ENCODE measurements at regions not wholly inside any gene's neighbourhood (a gene's known extent, or its start where the extent isn't known, plus 50 kb on each side); places are given as distances from the start of the nearest gene placed in this dataset.

GRCh38 chr1:222084048-222084447, 342.2 kb upstream of the DUSP10 start:
- TF ChIP-seq REST (IDR thresholded peaks at IDR 0.05; ENCODE audit: borderline replicate concordance) (no peak), SMC3 (conservative IDR thresholded peaks at IDR 0.05; ENCODE audit: poor library complexity) (no peak), RAD21 (conservative IDR thresholded peaks at IDR 0.05) (no peak), CTCF (IDR thresholded peaks at IDR 0.05; ENCODE audit: poor library complexity, severe bottlenecking) (no peak), TAF1 (IDR thresholded peaks at IDR 0.05; ENCODE audit: low read depth) (no peak), POLR2AphosphoS5 (IDR thresholded peaks at IDR 0.05) (no peak), EZH2 (IDR thresholded peaks at IDR 0.05; ENCODE audit: borderline replicate concordance, insufficient read depth, low read length, poor library complexity, severe bottlenecking) (no peak), MXI1 (conservative IDR thresholded peaks at IDR 0.05; ENCODE audit: poor library complexity, severe bottlenecking) (no peak)

GRCh38 chr1:222081859-222082258, 340.0 kb upstream of the DUSP10 start:
- no peaks in the 10 kb centered on the region for H3K27me3 ChIP-seq (ENCODE audit: insufficient read depth, low read depth, low read length)
- no peak for TF ChIP-seq REST (IDR thresholded peaks at IDR 0.05; ENCODE audit: borderline replicate concordance)
- no peak for TF ChIP-seq POLR2AphosphoS5 (IDR thresholded peaks at IDR 0.05)
- no peak for TF ChIP-seq RAD21 (conservative IDR thresholded peaks at IDR 0.05)
- TF ChIP-seq CTCF (IDR thresholded peaks at IDR 0.05; ENCODE audit: poor library complexity, severe bottlenecking), result no peak
- no peak for TF ChIP-seq TAF1 (IDR thresholded peaks at IDR 0.05; ENCODE audit: low read depth)
- no peak for TF ChIP-seq EP300 (conservative IDR thresholded peaks at IDR 0.05; ENCODE audit: poor library complexity, severe bottlenecking)
- no peak for TF ChIP-seq SMC3 (conservative IDR thresholded peaks at IDR 0.05; ENCODE audit: poor library complexity)
- no peak for TF ChIP-seq EZH2 (IDR thresholded peaks at IDR 0.05; ENCODE audit: borderline replicate concordance, insufficient read depth, low read length, poor library complexity, severe bottlenecking)
- no peaks in the 10 kb centered on the region for H4K20me1 ChIP-seq (ENCODE audit: insufficient read depth)
- H3K27ac ChIP-seq (ENCODE audit: low read length), result no peak overlapping the region
- H2AFZ ChIP-seq (ENCODE audit: low read depth, low read length), result no peak overlapping the region
- no peaks in the 10 kb centered on the region for H3K9me2 ChIP-seq (ENCODE audit: insufficient read depth, low read length)
- H3K9ac ChIP-seq (ENCODE audit: low read length), result no peak overlapping the region
- no peaks in the 10 kb centered on the region for H3K36me3 ChIP-seq (ENCODE audit: insufficient read depth, low read length)
- no peaks in the 10 kb centered on the region for H3F3A ChIP-seq (ENCODE audit: insufficient read depth, low read length, poor library complexity, severe bottlenecking)
- no peak overlapping the region for H3K4me3 ChIP-seq (ENCODE audit: low read length)
- no peaks in the 10 kb centered on the region for H3K79me2 ChIP-seq (replicated peaks; ENCODE audit: insufficient read depth, low read length)
- no peaks in the 10 kb centered on the region for H3K9me3 ChIP-seq (ENCODE audit: low read length)
- no peak overlapping the region for H3K4me2 ChIP-seq (ENCODE audit: low read length)

More at GRCh38 chr1:222084048-222084447, 342.2 kb upstream of the DUSP10 start:
- Histone ChIP-seq H3K9me2 (ENCODE audit: insufficient read depth, low read length) (no peaks in the 10 kb centered on the region), H3K9ac (ENCODE audit: low read length) (no peak overlapping the region), H2AFZ (ENCODE audit: low read depth, low read length) (no peak overlapping the region), H4K20me1 (ENCODE audit: insufficient read depth) (no peaks in the 10 kb centered on the region), H3F3A (ENCODE audit: insufficient read depth, low read length, poor library complexity, severe bottlenecking) (no peaks in the 10 kb centered on the region), H3K4me2 (ENCODE audit: low read length) (no peak overlapping the region), H3K79me2 (replicated peaks; ENCODE audit: insufficient read depth, low read length) (no peaks in the 10 kb centered on the region), H3K27me3 (ENCODE audit: insufficient read depth, low read depth, low read length) (no peaks in the 10 kb centered on the region), H3K4me3 (ENCODE audit: low read length) (no peak overlapping the region), H3K9me3 (ENCODE audit: low read length) (no peaks in the 10 kb centered on the region), H3K36me3 (ENCODE audit: insufficient read depth, low read length) (no peaks in the 10 kb centered on the region), H3K27ac (ENCODE audit: low read length) (no peak overlapping the region)

Data from neural cell (in vitro differentiated cells).